Thyroid gland (tissue), 4 donors: ENCODE measurements at regions not wholly inside any gene's neighbourhood (a gene's known extent, or its start where the extent isn't known, plus 50 kb on each side); places are given as distances from the start of the nearest gene placed in this dataset.
"Not testable (repeated sequence)": the region's sequence is repeated elsewhere in the genome, so short reads cannot be mapped to it uniquely, and the experiment has no call there.

Experiments
- CTCF ChIP-seq, 6 experiments: fragments of 200-600 bp in 3 of 6; fragments of 450-650 bp in 3 of 6; sonication (generic) in 3 of 6; IDR thresholded peaks; one replicate each; pipeline ENCODE4 v1.5.1; 2016 to 2019; ENCODE audit warnings: antibody characterized with exemption in 6 of 6, mild to moderate bottlenecking in 2 of 6, inconsistent platforms in 1 of 6, moderate library complexity in 1 of 6
- POLR2A ChIP-seq, 2 donors: fragments of 450-650 bp; IDR thresholded peaks; one replicate each; pipeline ENCODE4 v1.6.1; 2017; ENCODE audit warnings: antibody characterized with exemption in 2 of 2, mild to moderate bottlenecking in 2 of 2, moderate library complexity in 1 of 2

GRCh38 chr10:28085760-28086159 lies 86.9 kb upstream of the ODAD2 start:
- TF ChIP-seq CTCF, POLR2A (IDR thresholded peaks at IDR 0.05): not testable (repeated sequence)
